Activated CD4-positive, alpha-beta T cell treated with anti-CD3 and anti-CD28 coated beads, Interleukin-10, Interleukin-2, amounts not matched to agents 100 ng/mL and 50 ng/mL, durations not matched to agents 16 hours and 8 hours (primary cell): ENCODE measurements at regions not wholly inside any gene's neighbourhood (a gene's known extent, or its start where the extent isn't known, plus 50 kb on each side); places are given as distances from the start of the nearest gene placed in this dataset.
A peak's percentile ranks its signal among the peaks of the same experiment; 100 is the strongest.

ENCODE experiments used
- DNase-seq: peaks from one replicate; pipeline ENCODE4 v3.0.0-alpha.2; 2020

DNA sequence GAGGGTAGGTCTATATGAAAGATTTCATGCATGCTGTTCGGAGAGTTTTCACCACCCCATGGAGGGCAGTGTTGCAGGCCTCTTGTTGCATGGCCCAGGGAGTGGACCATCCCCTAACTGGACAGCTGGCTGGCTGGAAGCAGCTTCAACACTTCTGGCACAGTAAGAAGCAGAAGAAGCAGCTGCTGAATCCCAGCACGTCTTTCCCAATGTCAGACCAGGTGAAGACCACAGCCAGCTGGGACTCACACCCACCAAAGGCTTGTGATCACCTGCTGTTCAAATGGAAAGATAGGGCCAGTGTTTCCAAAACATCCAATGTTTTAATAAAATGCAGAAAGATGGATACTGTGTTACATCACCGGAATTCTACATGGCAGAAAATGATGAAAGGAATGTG, 1423.6 kb downstream of the AACS start:
- no peak for DNase-seq

DNA sequence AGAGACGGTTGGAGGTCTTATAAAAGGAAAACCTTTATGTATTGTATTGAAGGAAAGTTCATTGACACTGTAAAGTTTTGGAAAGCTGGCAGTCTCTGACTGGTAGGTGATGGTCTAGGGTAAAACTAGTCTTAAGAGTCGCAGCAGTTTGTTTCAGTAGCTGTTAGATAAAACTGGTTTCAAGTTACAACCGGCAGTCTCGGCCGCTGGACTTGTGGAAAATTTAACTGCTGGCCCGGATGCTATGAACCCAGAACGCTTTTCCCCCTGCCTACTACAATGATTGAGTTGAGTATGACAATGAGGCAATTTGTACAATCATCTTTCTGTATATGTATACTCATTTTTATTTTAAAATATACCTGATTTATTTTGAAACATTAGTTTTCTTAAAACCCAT, 1426.9 kb downstream of the AACS start:
- DNase-seq: no peak

DNA sequence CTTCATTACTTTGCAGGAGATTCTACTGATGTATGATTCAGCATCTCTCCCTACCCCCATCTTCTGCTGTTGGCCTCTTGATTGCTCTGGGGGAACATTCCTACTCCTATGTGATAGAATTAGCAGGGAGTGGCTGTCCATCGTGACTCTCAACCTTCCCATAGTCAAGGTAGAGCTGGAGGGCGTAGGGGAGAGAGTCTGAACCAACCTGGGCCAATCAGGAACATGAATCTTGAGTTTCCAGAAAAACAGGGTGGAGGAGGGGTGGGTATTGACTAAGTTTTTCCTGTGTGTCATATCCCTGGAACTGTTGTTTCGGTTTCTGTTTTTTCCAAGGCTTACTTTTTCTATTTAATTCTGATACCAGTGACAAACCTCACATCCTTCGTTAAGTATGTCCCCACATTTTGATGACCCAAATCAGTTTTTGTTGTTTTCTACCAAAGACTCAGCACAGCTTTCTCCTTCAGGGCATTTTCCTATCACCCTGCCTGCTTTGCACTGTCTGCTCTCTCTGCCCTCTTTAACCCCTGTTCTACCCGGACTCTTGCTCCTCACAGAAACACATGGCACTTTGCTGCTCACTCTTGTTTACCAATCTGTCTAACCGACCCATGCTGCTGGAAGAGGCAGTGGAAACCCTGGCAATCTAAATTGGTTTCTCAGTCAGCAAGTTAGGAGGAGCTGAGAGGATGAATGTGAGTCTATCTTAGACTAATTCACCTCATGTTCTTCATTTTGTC, 1428.3 kb downstream of the AACS start:
- DNase-seq: no peak

DNA sequence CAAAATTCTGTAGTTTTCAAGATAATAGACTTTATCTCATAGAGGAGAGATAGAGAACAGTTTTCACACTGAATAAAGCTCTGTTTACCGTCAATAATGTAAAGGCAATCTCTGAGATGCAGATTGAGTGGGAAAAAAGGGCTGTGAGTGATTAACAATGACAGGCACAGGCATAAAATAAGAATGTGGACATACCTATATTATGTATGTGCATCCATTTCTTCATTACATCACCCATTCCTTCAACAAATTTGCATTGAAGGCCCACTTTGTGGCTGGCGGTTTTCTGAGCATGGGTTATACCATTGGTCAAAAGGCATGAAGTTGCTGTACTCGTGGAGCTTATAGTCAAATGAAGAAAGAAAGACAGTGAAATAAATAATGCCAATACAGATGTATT, 1431.0 kb downstream of the AACS start:
- DNase-seq: no peak

DNA sequence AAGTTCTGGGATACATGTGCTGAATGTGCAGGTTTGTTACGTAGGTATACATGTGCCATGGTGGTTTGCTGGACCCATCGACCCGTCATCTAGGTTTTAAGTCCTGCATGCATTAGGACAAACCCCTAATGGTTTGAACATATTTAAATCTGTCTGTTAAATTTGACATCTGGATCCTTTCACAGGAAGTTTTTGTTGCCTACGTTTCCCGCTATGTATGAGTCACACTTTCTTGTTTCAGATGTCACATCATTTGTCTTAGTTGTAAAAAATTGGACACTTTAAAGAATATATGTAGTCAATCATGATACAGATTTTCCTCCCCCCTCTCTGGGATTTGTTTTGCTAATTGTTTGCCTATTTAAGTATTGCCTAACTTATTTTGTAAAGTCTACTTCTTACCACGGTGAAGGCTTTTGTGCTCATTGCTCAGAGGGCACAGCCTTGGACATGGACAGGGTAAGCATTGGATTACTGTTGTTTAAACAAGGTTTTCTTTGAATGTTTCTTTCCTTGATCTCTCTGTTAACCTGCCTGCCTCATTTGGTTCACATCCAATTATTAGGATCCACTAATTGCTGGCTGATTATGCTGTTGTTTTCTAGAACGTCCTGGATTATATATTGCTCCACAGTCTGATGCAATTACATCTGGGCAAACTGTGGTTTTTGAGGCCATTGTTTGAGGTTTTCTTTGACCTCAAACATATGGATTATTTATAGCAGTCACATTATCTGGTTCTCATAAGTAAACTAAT, 1441.4 kb downstream of the AACS start:
- DNase-seq: peak; percentile 22

DNA sequence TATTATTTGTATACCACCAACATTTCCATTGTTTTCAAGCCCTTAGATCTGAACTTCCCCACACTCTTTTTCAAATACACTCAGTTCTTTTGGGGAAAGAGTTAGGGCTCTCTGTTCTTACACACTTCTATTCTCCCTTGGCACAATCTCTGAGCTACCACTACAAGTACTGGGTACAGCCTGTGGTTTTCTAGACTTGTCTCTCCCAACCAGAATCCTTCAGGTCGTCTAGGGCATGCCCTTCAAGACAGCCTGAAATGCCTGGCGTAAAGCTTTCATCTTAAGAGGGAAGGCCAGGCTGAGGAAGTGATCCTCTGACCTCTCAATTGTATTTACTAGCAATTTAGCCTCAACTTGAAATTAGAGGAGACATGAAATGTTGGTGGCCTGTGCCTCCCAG, 1442.0 kb downstream of the AACS start:
- no peak for DNase-seq

DNA sequence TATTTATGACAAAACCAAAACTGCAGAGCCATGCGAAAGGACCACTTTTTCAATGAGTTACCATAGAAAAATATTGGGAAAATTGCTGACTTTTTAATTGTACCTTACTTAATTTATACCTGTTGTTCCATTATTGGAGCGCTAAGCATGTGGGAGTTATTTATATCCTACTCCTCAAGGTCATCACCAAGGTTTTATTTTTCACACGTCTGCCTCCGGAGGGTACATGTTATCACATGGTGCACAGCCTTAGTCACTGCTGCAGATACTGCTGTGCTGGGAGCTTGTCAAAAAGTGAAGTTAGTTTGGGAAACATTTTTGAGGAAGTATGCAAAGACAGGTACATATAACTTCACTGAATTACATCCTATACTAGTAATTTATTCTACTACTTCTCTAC, 1444.3 kb downstream of the AACS start:
- no peak for DNase-seq

DNA sequence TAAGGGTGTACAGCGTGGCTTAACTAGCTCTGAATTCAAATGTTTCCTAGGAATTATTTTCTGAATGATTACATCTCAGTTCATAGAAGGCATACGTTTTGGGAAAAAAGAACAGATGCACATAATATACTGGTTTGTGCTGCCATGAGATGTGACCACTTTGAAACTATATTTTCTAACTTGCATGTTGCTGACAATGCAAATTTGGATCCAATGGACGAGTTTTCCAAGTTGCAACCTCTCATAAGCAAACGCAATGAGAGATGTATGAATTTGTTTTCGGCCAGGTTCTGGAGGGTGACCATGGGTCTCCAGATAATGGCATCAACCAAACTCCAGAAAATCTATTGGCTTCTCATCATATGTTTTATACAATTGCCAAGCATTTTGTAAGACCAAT, 1445.4 kb downstream of the AACS start:
- no peak for DNase-seq

DNA sequence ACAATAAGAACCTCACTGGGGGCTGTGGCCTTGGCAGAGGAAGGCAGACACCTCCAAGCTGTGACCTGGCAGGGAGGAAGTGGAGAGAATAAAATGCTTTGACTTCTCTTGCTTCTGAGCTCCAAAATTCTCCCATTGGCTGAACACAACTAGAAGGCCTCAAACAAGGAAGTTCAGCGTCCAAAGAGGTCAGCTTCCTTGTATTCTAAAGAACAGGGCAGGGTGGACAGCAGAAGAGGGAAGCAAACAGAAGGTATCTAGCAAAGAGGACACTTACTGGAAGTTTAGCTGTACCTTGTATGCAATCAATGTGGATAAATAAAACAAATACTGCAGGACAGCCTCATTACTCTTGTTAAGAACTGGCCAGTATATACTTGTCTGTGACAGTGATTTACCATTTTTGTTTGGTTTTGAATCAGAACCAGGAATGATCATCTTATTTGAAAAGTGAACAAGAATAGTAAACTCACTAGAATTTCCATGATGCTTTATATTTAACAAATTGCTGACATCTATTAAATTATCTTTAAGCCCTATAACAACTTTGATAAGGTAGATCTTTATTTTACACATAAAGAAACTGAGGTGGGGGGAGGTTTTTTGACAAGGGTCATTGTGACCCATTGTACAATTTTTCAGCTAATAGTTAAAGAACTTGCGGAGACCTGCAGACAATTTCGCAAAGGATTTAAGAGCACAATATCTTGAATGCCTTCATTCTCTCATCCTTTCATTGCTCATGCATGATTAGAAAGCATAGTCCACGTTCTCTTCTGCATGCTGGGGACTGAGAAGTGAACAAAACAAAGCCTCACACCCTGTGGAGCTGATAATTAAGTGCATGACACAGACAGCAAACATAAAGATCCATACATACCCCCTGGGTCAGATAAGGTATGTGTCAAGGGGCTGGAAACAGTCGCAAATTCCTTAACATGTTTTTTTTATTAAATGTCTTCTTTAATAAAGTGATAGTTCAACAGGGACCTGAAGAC, 1448.0 kb downstream of the AACS start:
- no peak for DNase-seq

DNA sequence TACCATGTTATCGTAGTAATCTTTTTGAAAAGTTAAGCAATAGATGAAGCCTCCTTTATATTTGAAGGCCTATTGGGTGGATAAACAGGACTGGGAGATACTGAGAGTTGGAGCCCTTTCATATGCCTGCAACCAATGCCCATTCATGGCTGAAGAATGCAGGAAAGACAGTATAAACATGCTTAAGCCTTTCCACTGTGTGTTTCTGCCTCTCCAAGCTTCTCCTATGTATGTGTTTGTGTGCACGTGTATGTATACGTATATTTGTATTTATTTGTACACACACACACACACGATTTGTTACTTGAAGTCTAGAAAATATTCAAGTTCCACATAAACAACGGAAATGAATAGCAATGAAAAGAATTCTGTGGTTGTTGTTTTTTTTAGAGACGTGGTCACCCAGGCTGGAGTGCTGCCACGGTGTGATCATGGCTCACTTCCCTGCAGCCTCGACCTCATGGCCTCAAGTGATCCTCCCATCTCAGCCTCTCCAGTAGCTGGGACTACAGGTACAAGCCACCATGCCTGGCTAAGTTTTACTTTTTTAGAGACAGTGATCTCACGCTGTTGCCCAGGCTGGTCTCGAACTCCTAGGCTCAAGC, 1453.5 kb downstream of the AACS start:
- no peak for DNase-seq

DNA sequence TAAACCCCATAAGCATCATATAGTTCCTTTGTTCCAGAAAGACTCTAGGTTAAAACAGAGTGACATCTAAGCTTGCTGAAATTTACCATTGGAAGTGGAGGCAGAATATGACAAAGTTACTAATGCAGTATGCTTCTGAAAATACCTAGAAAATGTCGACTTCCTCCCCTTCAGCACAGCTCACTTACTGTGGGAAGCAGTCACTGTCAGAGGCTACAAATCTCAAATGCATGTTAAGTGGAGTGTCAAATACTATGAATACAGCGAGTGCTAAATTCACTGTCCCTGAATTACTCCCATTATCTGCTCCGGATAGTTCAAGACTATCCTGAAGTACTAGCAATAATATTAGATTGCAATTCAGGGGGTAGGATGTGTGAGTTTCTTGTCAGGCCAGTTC, 1454.6 kb downstream of the AACS start:
- no peak for DNase-seq

DNA sequence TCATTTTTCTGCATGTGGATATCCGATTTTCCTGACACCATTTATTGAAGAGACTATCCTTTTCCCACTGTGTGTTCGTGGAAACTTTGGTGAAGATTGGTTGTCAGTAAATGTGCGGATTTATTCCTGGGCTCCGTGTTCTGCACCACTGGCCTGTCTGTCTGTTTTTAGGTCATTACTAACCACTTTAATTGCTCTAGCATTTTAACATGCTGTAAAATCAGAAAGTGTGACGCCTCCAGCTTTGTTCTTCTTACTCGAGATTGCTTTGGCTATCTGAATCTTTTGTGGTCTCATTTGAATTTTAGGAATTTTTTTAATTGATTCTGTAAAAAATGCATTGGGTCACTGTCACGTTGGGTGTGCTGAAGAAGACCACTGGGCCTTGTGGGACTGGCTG, 1458.7 kb downstream of the AACS start:
- no peak for DNase-seq

DNA sequence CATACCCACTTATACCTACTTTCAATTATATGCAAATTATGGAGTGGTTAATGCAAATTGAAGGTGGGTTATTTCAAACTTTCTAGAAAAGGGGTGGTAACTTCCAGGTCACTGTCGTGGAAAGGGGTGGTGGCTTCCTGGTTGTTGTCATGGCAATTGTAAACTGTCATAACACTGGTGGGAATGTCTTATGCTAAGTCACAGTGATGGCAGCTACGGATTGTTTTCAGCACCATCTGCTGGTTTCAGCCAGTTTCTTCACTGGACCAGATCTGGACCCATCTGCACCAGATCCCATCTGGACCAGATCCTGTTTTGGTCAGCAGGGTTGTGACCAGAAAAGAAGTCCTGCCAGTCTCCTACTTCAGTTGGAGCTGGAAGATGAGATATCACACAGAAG, 1469.3 kb downstream of the AACS start:
- no peak for DNase-seq

DNA sequence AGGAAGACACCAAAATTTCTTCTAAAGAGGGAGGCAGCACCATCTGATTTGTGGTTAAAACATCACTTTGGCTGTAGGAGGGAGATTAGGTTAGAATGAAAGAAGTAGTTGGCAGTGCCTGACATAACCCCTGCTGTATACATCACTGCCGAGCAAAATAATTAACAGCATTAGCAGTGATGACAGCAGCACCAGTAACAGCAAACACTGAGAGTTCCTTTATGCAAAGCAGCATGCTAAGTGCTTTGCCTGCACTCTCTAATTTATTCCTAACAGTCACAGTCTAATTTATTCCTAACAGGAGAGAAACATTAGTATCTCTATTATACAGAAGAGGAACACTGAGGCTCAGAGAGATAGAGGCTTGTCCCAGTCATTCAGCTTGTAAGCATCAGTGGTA, 1469.7 kb downstream of the AACS start:
- DNase-seq: no peak

DNA sequence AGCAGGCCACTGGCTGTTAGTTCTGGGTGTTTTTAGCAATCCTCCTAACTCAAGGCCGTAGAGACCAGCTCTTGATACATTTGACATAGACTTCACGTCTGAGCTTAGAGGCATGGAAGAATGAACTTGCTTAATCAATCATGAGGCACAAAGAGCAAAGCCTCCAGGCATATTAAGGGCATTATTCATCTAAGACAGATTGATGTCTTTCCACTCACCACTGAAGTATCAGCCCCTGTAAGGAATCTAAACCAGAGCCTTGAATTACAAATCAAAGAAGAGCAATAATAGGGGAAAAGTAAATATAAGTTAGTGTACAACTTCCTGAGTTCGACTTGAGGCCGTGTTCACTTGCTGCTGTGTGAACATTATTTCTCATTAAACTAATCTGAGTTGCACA, 1470.7 kb downstream of the AACS start:
- no peak for DNase-seq

DNA sequence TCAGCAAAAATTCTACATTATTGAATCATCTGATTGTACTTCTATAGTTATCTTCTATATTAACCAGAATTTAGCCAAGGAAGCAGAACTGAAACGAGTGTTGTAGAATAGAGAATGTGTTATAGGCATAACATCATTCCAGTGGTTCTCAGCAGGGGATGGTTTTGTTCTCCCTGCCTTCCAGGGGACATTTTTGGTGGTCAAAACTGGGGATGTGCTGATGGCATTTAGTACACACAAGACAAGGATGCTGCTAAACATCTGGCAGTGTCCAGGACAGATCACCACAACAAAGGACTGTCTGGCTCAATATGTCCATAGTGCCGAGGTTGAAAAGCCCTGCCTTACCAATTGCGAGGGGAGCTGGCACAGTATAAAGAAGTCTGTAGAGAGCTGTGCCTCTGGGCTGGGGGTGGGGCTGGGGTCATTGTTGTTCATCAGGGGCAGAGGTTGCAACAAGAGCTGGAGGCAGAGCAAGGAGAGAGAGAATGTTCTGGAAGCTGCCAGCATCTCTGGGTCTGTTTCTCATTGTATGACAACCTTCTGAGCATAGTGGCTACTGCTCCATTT, 1472.8 kb downstream of the AACS start:
- no peak for DNase-seq

DNA sequence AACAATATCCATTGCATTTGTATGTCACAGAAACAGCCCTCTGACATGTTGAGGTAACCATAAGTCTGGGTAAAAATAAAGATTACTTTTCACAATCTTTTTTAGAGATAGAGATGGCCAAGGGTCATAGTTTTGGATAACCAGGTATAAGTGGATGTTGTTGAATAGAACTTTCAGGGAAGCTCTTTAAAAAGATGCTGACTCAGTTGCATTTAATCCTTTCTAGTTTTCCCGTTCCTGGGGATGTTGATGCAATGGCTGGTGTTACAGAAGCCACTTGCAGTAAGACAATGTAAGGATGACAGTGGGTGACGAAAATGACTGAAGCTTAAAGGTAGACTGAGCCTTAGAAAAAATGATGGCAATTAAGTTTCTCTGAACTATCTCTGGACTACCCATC, 1473.7 kb downstream of the AACS start:
- DNase-seq: no peak

DNA sequence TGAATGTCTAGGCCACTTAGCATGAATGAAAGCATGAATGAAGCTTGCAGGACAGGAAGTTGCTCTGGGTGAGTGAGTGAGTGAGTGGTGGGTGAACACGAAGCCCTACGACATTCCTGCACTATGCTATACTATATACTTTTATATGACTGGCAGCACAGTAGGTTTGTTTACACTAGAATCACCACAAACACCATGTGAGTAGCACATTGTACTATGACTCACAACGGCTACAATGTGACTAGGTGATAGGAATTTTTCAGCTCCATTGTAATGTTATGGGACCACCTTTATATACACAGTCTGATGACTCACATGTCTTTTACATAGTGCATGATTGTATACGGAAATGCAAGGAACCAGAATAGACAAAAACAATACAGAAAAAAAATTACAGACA, 1480.2 kb downstream of the AACS start:
- DNase-seq: no peak

DNA sequence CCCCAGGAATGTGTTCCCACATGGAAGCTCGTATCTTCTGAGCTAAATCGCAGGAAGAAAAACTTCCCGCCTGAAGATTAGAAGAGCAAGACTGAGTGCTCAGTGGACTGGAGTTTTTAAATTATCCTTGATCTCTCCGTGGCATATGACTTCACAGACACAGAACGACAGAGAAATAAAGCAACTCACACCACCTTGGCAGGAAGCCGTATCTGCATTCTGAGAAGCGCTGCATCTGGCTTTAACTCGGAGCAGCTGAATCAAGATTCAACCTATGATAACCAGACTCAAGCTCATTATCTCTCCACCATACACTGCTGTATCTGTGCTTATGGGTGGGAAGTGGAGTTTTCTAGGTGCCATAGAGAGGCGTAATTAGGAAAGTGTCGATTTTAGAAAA, 1482.7 kb downstream of the AACS start:
- no peak for DNase-seq

DNA sequence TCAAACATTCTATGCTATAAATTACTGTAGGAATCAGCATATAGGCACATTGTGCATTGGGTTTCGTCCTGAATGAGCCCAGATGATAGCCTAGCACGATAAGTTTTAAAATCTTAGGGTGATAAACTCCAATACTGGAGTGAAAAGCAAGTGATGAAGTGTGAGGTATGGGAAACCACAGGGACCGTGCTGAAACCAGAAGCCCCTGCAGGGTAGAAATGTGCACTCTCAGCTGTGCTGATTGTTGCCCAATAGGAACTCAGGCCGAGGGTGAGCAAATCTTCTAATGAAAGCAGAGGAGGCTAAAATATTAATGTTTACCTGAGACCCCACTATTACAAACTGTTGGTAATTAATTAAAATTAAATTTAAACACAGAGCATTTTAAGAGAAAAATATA, 1486.6 kb downstream of the AACS start:
- DNase-seq: no peak

DNA sequence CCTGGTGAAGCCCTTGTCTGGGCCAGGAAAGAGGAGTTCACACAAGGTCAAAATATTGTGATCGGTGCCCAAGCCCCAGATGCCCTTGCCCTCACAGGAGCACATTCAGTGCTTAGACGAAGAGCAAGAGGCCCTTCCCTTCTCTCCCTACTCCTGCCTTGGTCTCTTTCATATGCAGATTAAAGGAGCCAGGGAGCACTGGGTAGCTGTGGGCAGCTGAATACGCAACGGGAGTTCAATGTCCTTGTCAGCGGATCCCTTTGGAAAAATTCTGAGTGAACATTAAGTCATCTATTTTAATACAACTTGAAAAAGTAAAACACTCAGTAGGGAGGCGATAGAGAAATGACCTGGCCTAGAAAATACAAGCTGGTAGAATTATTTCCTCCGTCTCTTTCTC, 1489.4 kb downstream of the AACS start:
- no peak for DNase-seq

DNA sequence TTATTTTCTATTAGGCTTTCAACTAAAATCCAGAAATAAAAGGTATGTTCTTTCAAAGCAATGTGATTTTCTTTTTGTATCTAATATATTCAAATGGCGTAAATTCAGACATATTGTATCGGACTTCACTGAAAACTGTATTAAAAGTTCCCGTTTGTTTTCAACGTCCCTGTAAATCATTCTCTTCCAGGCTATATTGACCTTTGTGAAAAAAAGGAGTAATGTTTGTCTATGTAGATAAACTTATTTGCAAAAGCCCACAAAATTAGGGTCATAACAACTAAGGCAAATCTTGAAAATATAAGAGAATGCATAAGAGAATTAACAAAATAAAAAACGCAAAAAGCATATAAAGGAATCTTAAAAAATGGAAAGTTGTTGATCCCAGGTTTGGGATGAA, 1492.4 kb downstream of the AACS start:
- no peak for DNase-seq

DNA sequence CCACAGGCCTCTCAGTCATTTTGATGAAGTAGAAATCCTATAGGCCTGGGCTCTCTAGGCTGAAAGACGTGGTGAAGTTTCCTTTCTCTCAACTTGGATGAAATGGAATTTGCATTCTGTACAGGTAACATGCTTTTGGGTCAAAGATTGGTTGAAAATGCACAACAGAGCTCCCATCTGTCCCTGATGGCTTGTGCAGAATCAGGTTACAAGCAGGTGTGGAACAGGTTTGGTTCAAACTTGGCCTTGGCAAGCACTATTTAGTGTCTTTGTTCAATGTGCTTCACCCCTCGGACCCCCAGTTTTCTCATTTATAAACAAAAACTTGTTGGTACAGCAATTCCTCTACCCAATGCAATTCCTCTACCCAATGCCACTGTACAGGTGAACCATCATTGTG, 1493.0 kb downstream of the AACS start:
- no peak for DNase-seq
